H1 (cell line): ENCODE measurements at regions not wholly inside any gene's neighbourhood (a gene's known extent, or its start where the extent isn't known, plus 50 kb on each side); places are given as distances from the start of the nearest gene placed in this dataset.

ENCODE experiments used
- CTCF ChIA-PET: fragments of 300-600 bp; sonication (Branson Sonifier 250); formaldehyde crosslinking; loops from one replicate; lab custom pipeline; 2021; ENCODE audit not compliant: partially characterized antibody; lab: Charles Lee
- POLR2A ChIA-PET: fragments of 300-600 bp; sonication (Branson Sonifier 250); formaldehyde crosslinking; loops from one replicate; lab custom pipeline; 2021; ENCODE audit warnings: inconsistent platforms; ENCODE audit not compliant: partially characterized antibody; lab: Charles Lee
- DNase-seq, 2 experiments: peaks; one replicate each; pipeline versions ENCODE4 v3.0.0 to v3.0.0-alpha.2; 2010 to 2022; ENCODE audit warnings: low spot score in 2 of 2, low read depth in 1 of 2, mixed read lengths in 1 of 2
- FAIRE-seq: peaks from 2 replicates; lab custom pipeline; 2011; peaks lifted over from hg19 to GRCh38; lab: Jason Lieb, UNC
- H2AFZ ChIP-seq: 2 replicates; pipeline ENCODE4 v1.8.1; 2012; ENCODE audit warnings: low read length, inconsistent platforms
- H2AK5ac ChIP-seq: 2 replicates; pipeline ENCODE4 v1.6.1; 2013; ENCODE audit warnings: low read depth, low read length
- H2BK120ac ChIP-seq: replicated peaks from 2 replicates; pipeline ENCODE3; 2013; ENCODE audit warnings: low read depth, low read length, inconsistent platforms
- H2BK12ac ChIP-seq: 2 replicates; pipeline ENCODE4 v1.6.1; 2013; ENCODE audit warnings: low read depth, low read length
- H2BK15ac ChIP-seq: 2 replicates; pipeline ENCODE4 v1.6.1; 2013; ENCODE audit warnings: low read length
- H2BK20ac ChIP-seq: 2 replicates; pipeline ENCODE4 v1.6.1; 2013; ENCODE audit warnings: low read length
- H2BK5ac ChIP-seq: 2 replicates; pipeline ENCODE4 v1.6.1; 2013; ENCODE audit warnings: low read depth, low read length
- H3K14ac ChIP-seq: 2 replicates; pipeline ENCODE4 v1.6.1; 2013; ENCODE audit warnings: inconsistent platforms; ENCODE audit not compliant: insufficient read length
- H3K18ac ChIP-seq: 2 replicates; pipeline ENCODE4 v1.6.1; 2013; ENCODE audit warnings: low read length; ENCODE audit errors: extremely low read depth
- H3K23ac ChIP-seq: 2 replicates; pipeline ENCODE4 v1.6.1; 2013; ENCODE audit warnings: inconsistent platforms; ENCODE audit not compliant: insufficient read length
- H3K23me2 ChIP-seq: 2 replicates; pipeline ENCODE4 v1.6.1; 2013; ENCODE audit warnings: low read depth, low read length
- H3K27ac ChIP-seq: 2 replicates; pipeline ENCODE4 v1.6.1; 2011; ENCODE audit warnings: low read depth, low read length, inconsistent platforms
- H3K27me3 ChIP-seq, 4 experiments: replicated peaks in 1 of 4; 1 replicate in 1 of 4; 2 replicates in 3 of 4; pipeline versions ENCODE4 v1.6.1 to v1.8.1; 2011 to 2013; ENCODE audit warnings: low read length in 3 of 4, mild to moderate bottlenecking in 3 of 4, inconsistent platforms in 2 of 4, mixed read lengths in 2 of 4, moderate library complexity in 1 of 4; ENCODE audit not compliant: control insufficient read depth in 3 of 4, insufficient read depth in 3 of 4; ENCODE audit errors: extremely low read depth in 1 of 4
- H3K36me3 ChIP-seq, 4 experiments: 2 replicates each; pipeline versions ENCODE4 v1.6.1 to v1.8.1; 2011 to 2013; ENCODE audit warnings: mild to moderate bottlenecking in 4 of 4, low read length in 3 of 4, moderate library complexity in 2 of 4, control low read depth in 1 of 4, inconsistent platforms in 1 of 4; ENCODE audit not compliant: insufficient read depth in 4 of 4, control insufficient read depth in 2 of 4
- H3K4ac ChIP-seq: replicated peaks from 2 replicates; pipeline ENCODE3; 2013; ENCODE audit warnings: low read length, low read depth, mixed read lengths, inconsistent platforms; ENCODE audit not compliant: insufficient read length
- H3K4me1 ChIP-seq, 4 experiments: replicated peaks in 1 of 4; 1 replicate in 1 of 4; 2 replicates in 3 of 4; pipeline versions ENCODE4 v1.6.1 to v1.8.1; 2011 to 2013; ENCODE audit warnings: low read length in 3 of 4, inconsistent platforms in 2 of 4, mixed read lengths in 1 of 4; ENCODE audit not compliant: insufficient read depth in 4 of 4, control insufficient read depth in 3 of 4
- H3K4me2 ChIP-seq, 2 experiments: 2 replicates each; pipeline versions ENCODE4 v1.6.1 to v1.8.1; 2011 to 2013; ENCODE audit warnings: low read depth in 2 of 2, low read length in 2 of 2, control low read depth in 1 of 2, inconsistent platforms in 1 of 2, mild to moderate bottlenecking in 1 of 2; ENCODE audit not compliant: insufficient read depth in 1 of 2
- H3K4me3 ChIP-seq, 4 experiments: fragments of 200-600, 300-600 bp in 1 of 4; sonication (generic), shearing (Covaris generic), sonication (Bioruptor Twin) in 1 of 4; 2 replicates each; pipeline versions ENCODE4 v1.5.1 to v1.8.1; 2011 to 2016; ENCODE audit warnings: low read length in 4 of 4, low read depth in 3 of 4, control low read depth in 2 of 4, inconsistent platforms in 2 of 4, mild to moderate bottlenecking in 2 of 4, mixed read lengths in 1 of 4, moderate library complexity in 1 of 4; ENCODE audit not compliant: insufficient read depth in 2 of 4; ENCODE audit errors: extremely low read depth in 1 of 4
- H3K56ac ChIP-seq: replicated peaks from 2 replicates; pipeline ENCODE3; 2013; ENCODE audit warnings: low read depth, mild to moderate bottlenecking, mixed read lengths, low read length, inconsistent platforms; ENCODE audit not compliant: insufficient read length
- H3K79me1 ChIP-seq: 2 replicates; pipeline ENCODE4 v1.6.1; 2013; ENCODE audit warnings: low read depth, low read length, control low read depth
- H3K79me2 ChIP-seq, 2 experiments: 2 replicates each; pipeline versions ENCODE4 v1.6.1 to v1.8.1; 2012 to 2013; ENCODE audit warnings: low read length in 2 of 2, mild to moderate bottlenecking in 2 of 2, inconsistent platforms in 1 of 2; ENCODE audit not compliant: insufficient read depth in 2 of 2, control insufficient read depth in 1 of 2
- H3K9ac ChIP-seq, 4 experiments: replicated peaks in 1 of 4; 1 replicate in 1 of 4; 2 replicates in 3 of 4; pipeline versions ENCODE4 v1.6.1 to v1.8.1; 2011 to 2013; ENCODE audit warnings: low read depth in 3 of 4, low read length in 3 of 4, control low read depth in 2 of 4, mild to moderate bottlenecking in 2 of 4, moderate library complexity in 2 of 4, inconsistent platforms in 1 of 4; ENCODE audit errors: extremely low read depth in 1 of 4
- H3K9me3 ChIP-seq, 2 experiments: 2 replicates each; pipeline versions ENCODE4 v1.6.1 to v1.8.1; 2012 to 2013; ENCODE audit warnings: mild to moderate bottlenecking in 2 of 2, moderate library complexity in 2 of 2, control low read depth in 1 of 2, inconsistent platforms in 1 of 2, low read depth in 1 of 2, low read length in 1 of 2, mixed read lengths in 1 of 2; ENCODE audit not compliant: insufficient read depth in 2 of 2
- H4K20me1 ChIP-seq, 2 experiments: replicated peaks in 1 of 2; 2 replicates each; pipeline versions ENCODE3 to v1.8.1; 2011 to 2013; ENCODE audit warnings: inconsistent platforms in 2 of 2, low read length in 2 of 2, mild to moderate bottlenecking in 1 of 2; ENCODE audit not compliant: insufficient read depth in 2 of 2, control insufficient read depth in 1 of 2
- H4K5ac ChIP-seq: 2 replicates; pipeline ENCODE4 v1.6.1; 2013; ENCODE audit warnings: low read length, low read depth, mixed read lengths, inconsistent platforms; ENCODE audit not compliant: insufficient read length
- H4K8ac ChIP-seq: 2 replicates; pipeline ENCODE4 v1.8.0; 2013; ENCODE audit warnings: mild to moderate bottlenecking, moderate library complexity, low read length, inconsistent platforms; ENCODE audit not compliant: insufficient read depth; ENCODE audit errors: extremely low read depth
- H4K91ac ChIP-seq: replicated peaks from 2 replicates; pipeline ENCODE3; 2013; ENCODE audit warnings: low read length, mixed read lengths, inconsistent platforms; ENCODE audit not compliant: insufficient read length
- BRCA1 ChIP-seq: IDR thresholded peaks from 2 replicates; pipeline ENCODE4 v1.6.1; 2012; ENCODE audit warnings: low read depth, low read length, improper control_type of control experiment
- CBX8 ChIP-seq: fragments of 300-800, 300-1000 bp; sonication (generic); IDR thresholded peaks from 2 replicates; pipeline ENCODE4 v1.7.1; 2016; ENCODE audit warnings: low read depth, low read length, borderline replicate concordance
- CEBPB ChIP-seq: IDR thresholded peaks from 2 replicates; pipeline ENCODE4 v1.6.1; 2012; ENCODE audit warnings: low read depth, low read length
- CHD1 ChIP-seq: IDR thresholded peaks from 2 replicates; pipeline ENCODE4 v1.6.1; 2012; ENCODE audit warnings: low read depth, low read length, improper control_type of control experiment
- CHD2 ChIP-seq: IDR thresholded peaks from 2 replicates; pipeline ENCODE4 v1.6.1; 2012; ENCODE audit warnings: low read length, improper control_type of control experiment
- PHF8 ChIP-seq: fragments of 200-600 bp; sonication (generic); conservative IDR thresholded peaks from 2 replicates; pipeline ENCODE4 v1.7.1; 2012; ENCODE audit warnings: low read depth, mild to moderate bottlenecking, inconsistent platforms, low read length, moderate library complexity
- RNF2 ChIP-seq: fragments of 200-900, 300-1000 bp; sonication (generic); IDR thresholded peaks from 2 replicates; pipeline ENCODE4 v1.7.1; 2016; ENCODE audit warnings: borderline replicate concordance, low read depth, mild to moderate bottlenecking, antibody characterized with exemption, low read length; ENCODE audit not compliant: poor library complexity, severe bottlenecking; ENCODE audit errors: missing control alignments
- SP1 ChIP-seq: IDR thresholded peaks from 2 replicates; pipeline ENCODE4 v1.6.1; 2011; ENCODE audit warnings: low read depth, low read length
- SRF ChIP-seq: IDR thresholded peaks from 2 replicates; pipeline ENCODE4 v1.6.1; 2011; ENCODE audit warnings: mild to moderate bottlenecking, low read depth, low read length, moderate library complexity
- SUZ12 ChIP-seq: fragments of 200-600 bp; sonication (generic); IDR thresholded peaks from 2 replicates; pipeline ENCODE4 v1.6.1; 2012; ENCODE audit warnings: mild to moderate bottlenecking, inconsistent platforms, low read length, moderate library complexity, mixed read lengths
- TAF7 ChIP-seq: optimal IDR thresholded peaks from 2 replicates; pipeline ENCODE3; 2011; ENCODE audit warnings: low read depth, mild to moderate bottlenecking, inconsistent platforms, low read length, moderate library complexity, borderline replicate concordance
- WGBS, 2 experiments: shearing (Covaris generic) in 1 of 2; methylation state at CpG; one replicate each; pipeline versions ENCODE4 v1.1.6 to v1.1.7; 2013 to 2015; ENCODE audit warnings: low lambda C conversion rate in 2 of 2, mixed read lengths in 2 of 2, inconsistent platforms in 1 of 2, low coverage in 1 of 2, missing lambda C conversion rate in 1 of 2; ENCODE audit not compliant: insufficient replicate concordance in 2 of 2, insufficient coverage in 1 of 2, insufficient read length in 1 of 2; ENCODE audit errors: extremely low coverage in 1 of 2, missing lambda C conversion rate in 1 of 2; 5-methylcytosine and 5-hydroxymethylcytosine counted together

- H4K5ac ChIP-seq, result no peak overlapping the region
- H3K9ac ChIP-seq, result no peak overlapping the region
- H3K79me1 ChIP-seq, result no peaks in the 10 kb centered on the region
- H3K4me2 ChIP-seq, result no peak overlapping the region
- no peak overlapping the region for H2BK15ac ChIP-seq
- no peak overlapping the region for H3K4me3 ChIP-seq
- H3K18ac ChIP-seq, result no peak overlapping the region
- no peak overlapping the region for H2BK12ac ChIP-seq
- no peak overlapping the region for H4K8ac ChIP-seq
- H3K27me3 ChIP-seq, result no peaks in the 10 kb centered on the region
- H3K23ac ChIP-seq, result no peak overlapping the region
- H3K36me3 ChIP-seq, result no peaks in the 10 kb centered on the region
- no peak overlapping the region for H2BK20ac ChIP-seq
- TF ChIP-seq CHD1 (no peak), CBX8 (no peak), SP1 (no peak), RNF2 (no peak), BRCA1 (no peak), PHF8 (no peak), SUZ12 (no peak), TAF7 (no peak), SRF (no peak), CEBPB (no peak), CHD2 (no peak)
- H3K4me1 ChIP-seq, result no peaks in the 10 kb centered on the region
- POLR2A ChIA-PET, result no interaction called here
- CTCF ChIA-PET, result interaction anchor here (0.6 to 1.4 kb wide), 5 partner anchors 9 to 366 kb away, joined by 3 to 5 read pairs (median 3); no protein-coding TSS in a partner anchor
- H3K23me2 ChIP-seq, result no peaks in the 10 kb centered on the region
- no peak overlapping the region for H3K56ac ChIP-seq
- no peak for FAIRE-seq
- H2BK5ac ChIP-seq, result no peak overlapping the region
- no peak for DNase-seq
- H4K20me1 ChIP-seq, result no peaks in the 10 kb centered on the region
- H3K27ac ChIP-seq, result no peak overlapping the region
- H3K9me3 ChIP-seq, result no peaks in the 10 kb centered on the region
- no peak overlapping the region for H3K4ac ChIP-seq
- peak overlapping the region; percentile 58; the same call in 1 of the 2 replicates for H2AFZ ChIP-seq
- H2BK120ac ChIP-seq, result no peak overlapping the region
- no peak overlapping the region for H2AK5ac ChIP-seq
- no peak overlapping the region for H3K14ac ChIP-seq
- 75% methylated on average over 1 of the region's 1 CpG; no CpG with 5 or more reads in 1 of the 2 experiments for WGBS, 2 experiments
- H3K79me2 ChIP-seq, result no peaks in the 10 kb centered on the region
- no peak overlapping the region for H4K91ac ChIP-seq
Measured at GRCh38 chr3:154956815-154957214, 123.3 kb upstream of the MME start.
